ENCODE measurements at regions not wholly inside any gene's neighbourhood (a gene's known extent, or its start where the extent isn't known, plus 50 kb on each side); places are given as distances from the start of the nearest gene placed in this dataset.
"Not testable (repeated sequence)": the region's sequence is repeated elsewhere in the genome, so short reads cannot be mapped to it uniquely, and the experiment has no call there.

DNA sequence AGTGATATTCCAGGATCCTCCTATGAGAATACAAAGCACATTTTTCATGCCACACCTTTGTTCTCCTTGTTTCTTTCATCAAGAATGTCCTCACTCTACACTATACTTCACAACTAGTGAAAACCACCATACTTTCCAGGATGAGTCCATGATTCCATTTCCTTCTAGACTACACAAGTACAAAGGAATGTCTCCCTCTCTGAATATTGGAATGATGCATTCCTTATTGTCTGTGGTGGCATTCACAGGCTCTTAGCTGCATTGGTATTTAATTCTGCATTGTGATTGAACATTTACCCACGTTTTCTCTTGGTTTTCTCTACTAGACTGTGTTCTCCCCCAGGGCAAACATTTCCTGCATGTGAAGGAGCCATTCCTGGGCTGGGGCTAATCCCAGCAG lies 217.5 kb downstream of the RAP2B start:
- no peak for DNase-seq

DNA sequence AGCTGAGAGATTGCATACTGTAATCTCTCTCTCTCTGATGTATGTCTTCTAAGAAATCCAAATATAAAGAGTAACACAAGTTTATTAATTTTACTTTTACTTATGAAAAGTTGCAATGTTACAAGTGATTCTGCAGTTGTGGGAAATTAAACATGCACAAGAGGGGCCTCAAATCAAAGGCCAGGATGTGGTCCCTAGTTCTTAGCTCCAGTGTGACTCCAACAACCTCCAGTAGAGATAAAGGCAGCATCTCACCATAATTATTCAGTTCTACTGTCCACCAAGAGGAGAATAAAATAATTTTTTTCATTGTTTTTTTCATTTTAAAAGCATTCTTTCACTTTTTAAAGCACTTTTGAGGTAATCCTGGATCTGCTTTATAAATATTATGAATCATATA lies 223.3 kb downstream of the RAP2B start:
- DNase-seq: no peak

DNA sequence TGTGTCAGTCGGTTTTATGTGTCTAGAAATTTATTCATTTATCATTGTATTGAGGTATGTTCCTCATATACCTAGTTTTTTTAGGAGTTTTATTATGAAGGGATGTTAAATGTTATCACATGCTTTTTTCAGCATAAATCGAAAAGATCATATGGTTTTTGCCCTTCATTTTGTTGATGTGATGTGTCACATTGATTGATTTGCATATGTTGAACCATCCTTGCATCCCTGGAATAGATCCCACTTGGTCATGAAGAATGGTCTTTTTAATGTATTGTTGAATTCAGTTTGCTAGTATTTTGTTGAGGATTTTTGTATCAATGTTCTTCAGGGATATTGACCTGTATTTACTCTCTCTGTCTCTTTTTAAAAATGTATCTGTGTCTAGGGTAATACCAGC lies 230.3 kb downstream of the RAP2B start:
- no peak for DNase-seq

DNA sequence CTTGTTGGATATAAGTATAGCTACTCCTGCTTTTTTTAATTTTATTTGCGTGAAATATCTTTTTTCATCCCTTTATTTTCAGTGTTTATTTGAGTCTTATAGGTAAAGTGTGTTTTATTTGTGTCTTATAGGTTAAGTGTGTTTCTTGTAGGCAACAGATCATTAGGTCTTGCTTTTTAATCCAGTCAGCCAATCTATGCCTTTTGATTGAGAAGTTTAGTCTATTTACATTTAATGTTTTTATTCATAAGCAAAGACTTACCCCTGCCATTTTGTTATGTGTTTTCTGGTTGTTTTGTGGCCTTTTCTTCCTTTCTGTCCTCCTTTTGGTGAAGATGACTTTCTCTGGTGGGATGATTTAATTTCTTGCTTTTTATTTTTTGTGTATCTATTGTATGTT lies 232.0 kb downstream of the RAP2B start:
- no peak for DNase-seq

DNA sequence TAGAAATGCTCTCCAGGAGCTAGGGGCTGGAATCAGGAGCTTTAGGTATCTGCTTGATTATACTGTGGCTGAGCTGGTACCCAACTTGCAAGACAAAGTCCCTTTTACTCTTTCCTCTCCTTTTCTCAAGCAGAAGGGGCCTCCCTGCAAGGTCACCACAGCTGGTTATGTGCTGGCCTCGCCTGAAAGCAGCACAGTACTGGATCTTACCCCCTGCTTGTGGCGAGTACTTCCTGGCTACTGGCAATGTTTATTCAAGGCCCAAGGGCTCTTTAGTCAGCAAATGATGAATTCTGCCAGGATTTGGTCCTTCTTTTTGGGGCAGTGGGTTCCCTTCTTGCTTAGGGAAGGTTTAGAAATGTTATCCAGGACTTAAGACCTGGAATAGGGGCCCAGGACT lies 234.6 kb downstream of the RAP2B start:
- DNase-seq: no peak

DNA sequence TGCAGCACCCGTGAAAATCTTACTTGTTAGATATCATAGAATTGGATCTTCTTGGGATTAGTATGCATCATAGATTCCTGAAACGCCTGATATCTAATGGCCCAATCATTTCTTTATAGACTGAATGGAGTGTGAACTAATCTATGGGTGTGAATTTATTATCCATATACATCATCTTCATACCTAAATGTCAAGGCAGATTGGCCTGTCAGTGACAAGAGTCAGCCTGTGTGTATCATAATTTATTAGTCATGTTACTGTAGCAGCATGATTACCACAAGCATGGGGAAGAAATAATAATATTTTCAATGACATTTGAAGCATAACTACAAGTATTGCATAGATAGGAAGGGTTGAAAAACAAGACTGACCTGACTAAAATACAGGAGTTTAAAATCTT lies 235.8 kb downstream of the RAP2B start:
- no peak for DNase-seq

DNA sequence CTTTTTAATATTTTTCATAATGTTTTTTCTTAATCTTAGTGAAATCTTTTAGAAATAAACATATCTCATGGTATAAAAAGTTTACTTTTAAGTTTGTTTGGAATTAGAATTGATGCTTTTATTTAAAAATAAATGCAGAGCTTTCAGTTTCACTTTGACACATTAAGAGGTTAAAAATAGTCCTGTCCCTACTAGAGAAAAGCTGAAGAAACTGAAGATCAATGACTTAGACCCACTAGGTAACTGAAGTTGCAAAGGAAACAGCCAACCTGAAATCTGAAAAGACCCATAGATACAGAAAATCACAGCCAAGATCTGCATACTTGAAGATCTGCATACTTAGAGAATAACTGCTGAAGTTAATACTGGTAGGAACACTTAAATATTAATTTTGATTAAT lies 237.6 kb downstream of the RAP2B start:
- no peak for DNase-seq

DNA sequence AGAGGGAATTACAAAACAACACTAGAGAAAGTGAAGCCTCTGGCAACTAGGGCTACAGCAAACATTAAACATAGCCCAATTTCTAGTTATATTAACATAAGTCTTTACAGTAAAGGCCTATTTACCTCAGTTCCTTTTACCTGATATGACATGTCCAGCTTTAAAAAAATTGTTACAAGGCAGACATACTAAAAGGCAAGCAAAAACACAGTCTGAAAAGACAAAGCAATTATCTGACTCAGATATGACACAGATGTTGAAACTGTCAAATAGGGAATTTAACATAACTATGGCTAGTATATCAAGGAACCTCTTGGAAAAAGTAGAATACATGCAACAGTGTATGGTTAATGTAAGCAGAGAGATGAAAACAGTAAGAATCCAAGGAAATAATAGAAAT lies 238.6 kb downstream of the RAP2B start:
- DNase-seq: no peak

DNA sequence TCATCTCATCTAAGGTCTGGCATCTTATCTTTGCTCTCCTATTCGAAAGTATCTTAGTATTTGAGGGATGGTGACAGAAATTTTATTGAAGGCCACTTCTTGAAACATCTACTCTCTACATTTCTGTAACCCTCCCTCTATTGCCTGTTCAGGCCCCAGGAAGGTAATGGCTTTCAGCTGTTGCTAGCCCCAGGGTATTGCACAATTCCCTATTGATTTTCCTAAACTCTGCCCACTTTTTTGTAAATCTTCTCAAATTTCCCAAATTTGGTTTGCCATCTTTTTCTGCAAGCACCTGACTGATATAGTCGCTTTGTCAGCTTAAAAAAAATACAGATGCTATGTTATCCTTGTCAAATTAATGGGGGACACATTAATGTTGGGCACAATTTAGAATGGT lies 242.1 kb downstream of the RAP2B start:
- DNase-seq: no peak

DNA sequence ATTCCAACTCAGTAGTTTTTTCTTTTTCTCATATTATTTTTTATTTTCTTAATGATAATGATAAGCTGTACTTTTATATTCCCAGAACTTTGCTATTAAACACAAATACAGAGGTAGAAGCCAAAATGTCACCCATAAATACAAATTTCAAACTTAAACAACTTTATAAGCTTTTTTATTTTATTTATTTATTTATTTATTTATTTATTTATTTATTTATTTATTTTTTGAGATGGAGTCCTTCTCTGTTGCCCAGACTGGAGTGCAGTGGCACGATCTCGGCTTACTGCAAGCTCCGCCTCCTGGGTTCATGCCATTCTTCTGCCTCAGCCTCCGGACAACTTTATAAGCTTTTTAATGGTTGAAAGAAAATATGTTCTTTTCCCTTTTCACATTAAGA lies 243.3 kb downstream of the RAP2B start:
- DNase-seq: not testable (repeated sequence)

DNA sequence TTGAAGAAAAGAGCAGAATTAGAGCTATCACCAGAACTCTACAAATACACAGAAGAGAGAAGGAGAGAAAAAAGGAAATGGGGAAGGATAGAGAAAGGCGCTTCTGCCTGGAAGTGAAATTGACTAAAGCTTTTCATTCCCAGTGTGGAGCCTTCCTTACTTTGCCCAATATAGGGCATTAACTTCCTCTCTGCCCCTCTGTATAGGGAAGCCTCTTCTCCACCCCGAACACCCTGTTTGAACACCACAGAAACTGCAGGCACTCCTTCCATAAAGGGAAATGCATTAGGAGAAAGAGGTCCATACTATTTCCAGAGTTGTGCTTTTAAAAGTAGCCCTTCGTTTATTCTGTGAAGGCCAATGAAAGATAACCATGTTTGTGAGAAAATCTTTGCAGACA lies 248.5 kb downstream of the RAP2B start:
- DNase-seq: no peak

DNA sequence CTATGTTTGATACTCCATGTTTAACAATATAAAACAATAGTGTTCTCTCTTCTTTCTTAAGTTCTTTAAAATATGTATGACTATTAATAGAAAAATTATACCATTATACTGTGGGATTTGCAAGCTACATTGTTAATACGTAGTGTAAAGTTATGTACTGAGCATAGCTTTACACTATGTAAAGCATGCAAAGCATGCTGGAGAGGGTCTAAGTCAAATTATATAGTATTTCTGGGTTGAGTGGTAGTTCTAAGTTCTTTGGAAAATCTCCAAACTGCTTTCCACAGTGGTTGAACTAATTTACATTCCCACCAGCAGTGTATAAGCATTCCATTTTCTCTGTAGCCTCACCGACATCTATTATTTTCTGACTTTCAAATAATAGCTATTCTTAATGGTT lies 253.0 kb downstream of the RAP2B start:
- DNase-seq: no peak

DNA sequence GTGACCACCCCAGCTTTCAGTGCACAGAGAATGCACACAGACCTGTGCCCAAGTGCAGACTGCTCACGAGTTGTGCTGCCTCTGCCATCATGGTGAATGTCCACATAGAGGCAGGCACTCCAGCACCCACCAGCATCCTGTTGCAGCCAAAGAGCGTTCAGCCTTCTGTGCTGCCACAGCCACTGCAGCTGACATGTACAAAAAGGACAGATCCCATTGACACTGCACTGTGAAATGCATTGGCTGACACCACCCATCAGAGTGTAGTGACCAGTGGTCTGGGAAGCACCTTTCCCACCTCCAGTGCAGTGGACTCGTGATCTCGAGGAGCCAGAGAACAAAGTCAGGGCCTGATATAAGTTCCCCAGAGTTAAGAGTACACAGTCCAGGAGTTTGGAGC lies 260.3 kb downstream of the RAP2B start:
- DNase-seq: no peak

DNA sequence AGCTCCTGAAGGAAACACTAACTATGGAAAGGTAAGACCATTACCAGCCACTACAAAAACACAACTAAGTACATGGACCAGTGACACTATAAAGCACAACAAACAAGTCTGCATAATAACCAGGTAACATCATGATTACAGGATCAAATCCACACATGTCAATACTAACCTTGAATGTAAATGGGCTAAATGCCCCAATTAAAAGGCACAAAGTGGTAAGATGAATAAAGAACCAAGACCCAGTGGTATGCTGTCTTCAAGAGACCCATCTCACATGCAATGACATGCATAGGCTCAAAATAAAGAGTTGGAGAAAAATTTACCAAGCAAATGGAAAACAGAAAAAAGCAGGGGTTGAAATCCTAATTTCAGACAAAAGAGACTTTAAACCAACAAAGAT lies 261.8 kb downstream of the RAP2B start:
- DNase-seq: not testable (repeated sequence)

DNA sequence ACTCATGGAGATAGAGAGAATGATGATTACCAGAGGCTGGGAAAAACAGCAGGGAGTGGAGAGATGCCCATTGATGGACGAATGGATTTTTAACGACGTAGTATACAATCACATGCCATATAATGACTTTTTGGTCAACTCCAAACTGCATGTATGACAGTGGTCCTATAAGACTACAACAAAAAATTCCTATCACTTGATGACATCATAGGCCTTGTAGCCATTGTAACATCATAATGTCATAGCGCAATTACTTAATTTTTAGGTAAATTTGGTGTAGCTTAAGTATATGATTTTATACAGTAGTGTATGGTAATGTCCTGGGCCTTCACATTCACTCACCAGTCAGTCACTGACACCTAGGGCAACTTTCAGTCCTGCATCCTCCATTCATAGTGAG lies 264.3 kb downstream of the RAP2B start:
- DNase-seq: no peak

DNA sequence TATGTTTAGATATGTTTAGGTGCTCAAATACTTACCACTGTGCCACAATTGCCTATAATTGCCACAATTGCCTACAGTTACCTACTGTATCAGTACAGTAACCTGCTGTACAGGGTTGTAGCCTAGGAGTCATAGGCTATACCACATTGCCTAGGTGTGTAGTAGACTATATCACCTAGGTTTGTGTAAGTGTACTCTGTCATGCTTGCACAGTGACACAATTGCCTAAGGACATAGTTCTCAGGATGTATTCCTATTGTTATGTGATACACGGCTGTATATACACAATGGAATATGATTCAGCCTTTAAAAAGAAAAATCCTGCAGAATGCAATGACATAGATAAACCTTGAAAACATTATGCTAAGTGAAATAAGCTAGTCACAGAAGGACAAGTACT lies 264.8 kb downstream of the RAP2B start:
- DNase-seq: no peak

DNA sequence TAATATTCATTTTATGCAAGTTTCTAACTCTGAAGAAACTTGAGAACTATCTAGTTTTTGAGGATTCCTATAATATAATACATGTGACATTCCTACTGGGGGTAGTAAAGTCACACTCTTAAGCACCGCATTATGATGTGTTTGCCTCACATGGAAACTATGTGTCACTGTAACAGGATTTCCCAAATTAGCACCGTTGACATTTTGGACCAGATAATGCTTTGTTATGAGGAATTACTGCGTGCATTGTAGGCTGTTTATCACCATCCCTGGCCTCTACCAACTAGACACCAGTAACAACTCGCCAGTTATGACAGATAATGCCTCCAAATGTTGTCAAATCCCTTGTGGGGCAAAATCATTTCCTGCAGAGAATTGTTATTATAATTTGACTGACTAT lies 267.8 kb downstream of the RAP2B start:
- no peak for DNase-seq

DNA sequence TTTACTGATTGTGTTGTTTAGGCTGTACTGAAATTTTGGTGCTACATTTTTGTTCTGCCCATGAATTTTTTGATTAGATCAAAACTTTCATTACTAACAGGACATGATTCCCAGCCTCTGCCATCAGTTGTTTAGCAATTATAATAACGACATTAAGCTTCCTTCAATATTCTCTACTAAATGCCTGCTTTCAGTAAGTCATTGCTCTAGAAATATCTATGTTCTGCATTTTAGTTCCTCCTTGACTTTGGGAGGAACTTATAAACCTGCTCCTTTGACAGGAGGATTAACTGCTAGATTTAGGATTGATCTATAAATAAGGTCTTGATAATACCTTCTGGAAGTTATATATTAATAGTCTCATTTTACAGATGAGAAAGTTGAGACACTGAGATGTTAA lies 269.1 kb downstream of the RAP2B start:
- no peak for DNase-seq

DNA sequence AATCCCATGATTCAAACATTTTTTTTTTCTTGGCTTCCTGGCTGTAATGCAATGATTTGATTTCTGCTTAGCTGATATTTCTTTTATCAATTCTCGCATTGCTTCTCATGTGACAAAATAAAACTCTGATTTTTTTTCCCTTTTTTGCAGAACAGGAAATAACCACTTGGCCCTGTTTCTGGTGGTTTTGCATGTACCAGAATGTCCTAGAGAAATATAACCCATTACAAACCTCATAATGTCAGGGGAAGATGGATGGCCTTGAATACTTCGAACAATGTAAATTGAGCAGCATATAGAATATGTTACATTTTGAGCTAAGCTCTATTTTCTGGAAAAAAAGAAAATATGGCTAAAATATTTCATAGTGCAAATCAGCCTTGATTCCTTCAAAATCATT lies 275.6 kb downstream of the RAP2B start:
- DNase-seq: no peak

DNA sequence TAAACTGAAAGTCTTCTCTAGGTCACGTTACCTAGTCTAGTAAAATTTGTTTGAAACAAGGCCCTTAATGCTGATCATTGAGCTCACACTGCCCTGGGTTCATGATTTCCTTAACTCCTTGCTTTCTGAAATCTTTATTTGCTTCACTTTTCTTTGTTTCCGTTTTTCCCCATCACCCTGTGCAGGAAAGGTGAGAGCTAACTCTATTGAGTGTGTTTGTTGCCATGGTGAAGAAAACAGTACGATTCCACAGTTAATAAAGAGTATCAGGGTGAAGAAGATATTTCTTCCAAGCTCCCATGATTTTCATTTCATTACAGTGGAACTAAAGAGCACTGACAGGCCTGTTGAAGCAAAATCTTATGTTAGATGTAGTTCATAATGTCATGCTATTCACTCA lies 276.2 kb downstream of the RAP2B start:
- no peak for DNase-seq

DNA sequence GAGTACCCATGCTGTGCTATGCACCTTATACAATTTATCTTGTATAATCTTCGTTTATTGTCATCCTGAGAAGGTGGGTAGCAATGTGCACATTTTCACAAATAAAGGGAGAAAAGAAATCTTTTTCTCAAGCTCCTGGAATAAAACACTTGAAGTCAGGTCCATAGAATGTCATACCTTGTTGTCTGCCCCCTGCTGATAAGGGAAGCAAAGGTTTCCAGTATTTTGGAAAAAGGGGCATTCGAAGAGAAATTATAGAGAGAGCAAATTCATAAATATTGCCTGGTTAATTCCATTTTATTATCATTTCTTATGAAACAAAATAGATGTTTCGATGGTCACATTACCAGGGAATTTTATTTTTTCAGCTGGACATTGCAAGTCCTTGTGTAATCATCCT lies 277.8 kb downstream of the RAP2B start:
- no peak for DNase-seq

DNA sequence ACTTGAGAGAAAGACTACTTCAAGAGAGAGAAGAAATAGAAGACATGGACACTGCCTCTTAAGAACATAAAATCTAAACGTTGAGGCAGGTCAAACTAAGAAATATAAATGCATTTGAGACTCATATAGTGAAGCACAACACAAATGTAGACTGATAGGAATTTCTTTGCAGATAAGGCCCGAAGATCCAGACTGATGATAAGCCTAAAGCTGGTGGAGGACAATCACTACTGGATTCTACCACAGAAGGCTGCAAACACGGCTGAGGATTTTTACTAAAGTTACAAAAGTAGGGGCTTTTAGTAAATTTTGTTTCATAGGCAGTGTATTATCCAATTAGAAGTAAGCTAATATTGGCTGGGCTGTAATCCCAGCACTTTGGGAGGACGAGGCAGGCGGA lies 278.3 kb downstream of the RAP2B start:
- DNase-seq: no peak

DNA sequence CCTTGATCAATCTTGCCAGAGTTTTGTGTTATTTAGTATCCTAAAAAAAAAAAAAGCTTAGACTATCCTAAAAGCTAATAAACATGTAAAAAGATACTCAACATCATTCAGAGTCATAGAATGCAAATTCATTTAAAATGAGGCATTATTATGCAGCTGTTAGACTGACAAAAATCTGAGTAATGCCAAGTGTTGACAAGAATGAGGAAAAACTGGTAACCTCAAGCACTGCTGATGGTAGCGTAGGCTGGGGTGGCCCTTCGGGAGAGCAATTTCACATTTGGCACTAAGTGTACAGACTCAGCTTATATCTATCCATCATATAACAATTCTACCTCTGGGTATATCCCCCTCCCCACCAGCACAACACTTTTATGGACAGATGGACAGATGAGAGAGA lies 280.4 kb downstream of the RAP2B start:
- no peak for DNase-seq

DNA sequence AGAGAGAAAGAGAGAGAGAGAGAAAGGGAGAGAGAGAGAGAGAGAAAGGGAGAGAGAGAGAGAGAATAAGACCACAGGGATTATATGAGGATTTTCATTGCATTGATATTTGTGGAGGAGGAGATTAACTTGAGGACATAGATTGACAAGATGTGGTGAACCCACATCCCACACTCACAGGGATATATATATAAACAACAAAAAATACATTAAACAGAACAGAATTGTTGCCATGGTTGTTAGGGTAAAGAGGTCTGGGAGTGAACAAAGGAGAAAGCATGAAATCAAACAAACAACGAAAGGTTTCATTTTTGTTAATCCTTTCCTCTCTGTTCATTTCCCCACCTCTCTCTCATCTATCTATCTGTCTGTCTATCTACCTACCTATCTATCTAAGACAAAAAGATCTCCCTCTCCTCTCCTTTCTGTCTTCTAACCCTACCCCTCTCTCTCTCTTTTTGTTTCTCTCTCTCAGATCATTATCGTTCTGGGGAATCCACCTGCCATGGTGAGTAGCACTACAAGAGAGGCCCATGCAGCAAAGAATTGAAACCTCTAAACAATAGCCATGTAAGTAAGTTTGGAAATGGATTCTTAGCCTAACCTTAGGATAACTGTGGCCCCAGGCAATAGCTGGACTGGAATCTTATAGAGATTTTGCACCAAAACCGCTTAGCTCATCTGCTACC lies 280.9 kb downstream of the RAP2B start:
- DNase-seq: no peak

DNA sequence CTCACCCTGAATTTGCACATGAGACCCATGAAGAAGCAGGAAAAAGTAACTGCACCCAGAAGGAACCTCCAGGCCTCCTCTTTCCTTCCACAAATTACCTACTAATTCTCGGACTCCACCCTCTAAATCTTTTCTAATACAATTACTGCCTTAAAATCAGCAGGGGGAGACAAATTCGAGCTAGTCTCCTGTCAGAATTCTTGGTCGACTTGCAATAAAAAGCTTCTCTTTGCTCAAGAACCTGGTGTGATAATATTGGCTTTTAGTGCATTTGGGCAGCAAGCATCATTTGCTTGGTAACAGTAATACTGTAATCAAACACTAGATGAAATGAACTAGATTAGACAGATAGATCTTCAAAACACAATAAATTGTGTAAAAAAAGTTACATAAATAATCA lies 281.9 kb downstream of the RAP2B start:
- no peak for DNase-seq

DNA sequence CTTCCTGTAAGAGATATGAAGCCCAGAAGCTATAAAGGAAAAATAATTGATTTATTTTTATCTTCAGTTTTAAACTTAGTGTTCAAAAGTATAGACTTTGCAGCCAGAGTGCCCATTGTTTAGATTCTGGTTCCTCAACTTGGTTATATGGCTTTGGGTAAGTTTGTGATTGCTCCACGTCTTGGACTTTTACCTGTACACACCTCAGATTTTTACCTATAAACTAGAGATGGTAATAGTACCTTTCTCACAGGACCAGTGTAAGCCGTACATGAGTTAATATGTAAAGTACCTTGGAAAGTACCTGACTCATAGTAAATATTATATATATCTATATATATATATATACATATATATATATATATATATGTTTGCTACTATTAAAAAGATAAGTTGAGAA lies 283.8 kb downstream of the RAP2B start:
- no peak for DNase-seq

Measured in retina (tissue), 1 donor.